ENCODE measurements at regions not wholly inside any gene's neighbourhood (a gene's known extent, or its start where the extent isn't known, plus 50 kb on each side); places are given as distances from the start of the nearest gene placed in this dataset.
"Not testable (repeated sequence)": the region's sequence is repeated elsewhere in the genome, so short reads cannot be mapped to it uniquely, and the experiment has no call there.

GRCh38 chr4:11074581-11075241 lies 354.0 kb downstream of the HS3ST1 start:
- Mint-ChIP-seq H3K9me3 (peaks cover 0 to 1% of the 10 kb centered on the region in 2 donors), H3K27me3 (ENCODE audit: low read depth) (no peaks in the 10 kb centered on the region), H3K36me3 (ENCODE audit: insufficient read depth in 2 of 2) (no peaks in the 10 kb centered on the region), H3K4me3 (no peak overlapping the region), H3K4me1 (ENCODE audit: low read depth) (no peaks in the 10 kb centered on the region), H3K27ac (no peak overlapping the region)
- ATAC-seq (replicated peaks in 1 of 2) (no peak), DNase-seq (no peak)

- Mint-ChIP-seq H3K9me3 (peaks cover 0 to 1% of the 10 kb centered on the region in 2 donors), H3K4me1 (ENCODE audit: low read depth) (no peaks in the 10 kb centered on the region), H3K27ac (no peak overlapping the region), H3K27me3 (ENCODE audit: low read depth) (no peaks in the 10 kb centered on the region), H3K36me3 (ENCODE audit: insufficient read depth in 2 of 2) (no peaks in the 10 kb centered on the region), H3K4me3 (no peak overlapping the region)
- no peak for ATAC-seq (replicated peaks in 1 of 2)
- DNase-seq, result no peak
Measured at GRCh38 chr4:11073621-11074051, 355.1 kb downstream of the HS3ST1 start.

- peaks cover 0 to 1% of the 10 kb centered on the region in 2 donors for H3K9me3 Mint-ChIP-seq
- H3K4me1 Mint-ChIP-seq (ENCODE audit: low read depth), result no peaks in the 10 kb centered on the region
- H3K36me3 Mint-ChIP-seq (ENCODE audit: insufficient read depth in 2 of 2), result no peaks in the 10 kb centered on the region
- DNase-seq, result no peak
- H3K27me3 Mint-ChIP-seq (ENCODE audit: low read depth), result no peaks in the 10 kb centered on the region
- no peak overlapping the region for H3K27ac Mint-ChIP-seq
- H3K4me3 Mint-ChIP-seq, result no peak overlapping the region
- ATAC-seq (replicated peaks in 1 of 2), result no peak
Measured at GRCh38 chr4:11072999-11073398, 355.7 kb downstream of the HS3ST1 start.

DNA sequence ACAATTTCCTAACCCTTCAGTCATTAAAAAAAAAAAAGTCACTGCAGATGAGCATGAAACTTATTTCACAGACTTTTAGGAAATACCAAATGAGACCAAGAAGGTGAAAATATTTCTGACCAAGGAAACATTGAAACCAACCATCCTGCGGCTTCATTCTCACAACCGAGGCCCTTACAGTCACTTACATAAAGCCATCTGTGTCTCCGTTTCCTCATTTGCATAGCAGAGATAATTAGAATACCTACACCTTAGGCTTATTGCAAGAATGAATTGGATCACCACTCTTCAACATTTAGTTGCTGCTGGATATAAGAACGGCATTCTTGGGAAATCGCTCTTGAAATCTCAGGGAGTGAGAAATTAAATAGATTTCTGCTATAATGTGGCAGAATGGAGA lies 356.2 kb downstream of the HS3ST1 start:
- no peaks in the 10 kb centered on the region for H3K27me3 Mint-ChIP-seq (ENCODE audit: low read depth)
- no peak overlapping the region for H3K27ac Mint-ChIP-seq
- no peaks in the 10 kb centered on the region for H3K4me1 Mint-ChIP-seq (ENCODE audit: low read depth)
- H3K9me3 Mint-ChIP-seq, result no peaks in the 10 kb centered on the region
- H3K36me3 Mint-ChIP-seq (ENCODE audit: insufficient read depth in 2 of 2), result no peaks in the 10 kb centered on the region
- DNase-seq, result no peak
- no peak overlapping the region for H3K4me3 Mint-ChIP-seq
- ATAC-seq (replicated peaks in 1 of 2), result no peak

DNA sequence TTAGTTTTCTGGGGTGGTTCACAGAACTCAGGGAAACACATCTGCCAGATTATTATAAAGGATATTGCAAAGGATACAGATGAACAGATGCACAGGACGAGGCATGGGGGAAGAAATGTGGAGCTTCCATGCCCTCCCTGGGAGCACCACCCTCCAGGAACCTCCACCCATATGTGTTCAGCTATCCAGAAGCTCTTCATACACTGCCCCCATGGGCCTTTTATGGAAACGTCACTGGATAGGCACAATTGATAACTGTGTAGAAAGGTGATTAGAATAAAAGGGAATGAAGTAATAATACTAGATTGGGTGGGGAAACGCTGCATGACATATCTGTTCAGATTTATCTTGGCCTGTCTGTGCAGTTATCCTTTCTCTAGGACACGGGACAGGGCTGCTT lies 357.9 kb downstream of the HS3ST1 start:
- Mint-ChIP-seq H3K4me3 (no peak overlapping the region), H3K27ac (no peak overlapping the region), H3K27me3 (ENCODE audit: low read depth) (no peaks in the 10 kb centered on the region), H3K4me1 (ENCODE audit: low read depth) (no peaks in the 10 kb centered on the region), H3K36me3 (ENCODE audit: insufficient read depth in 2 of 2) (peaks cover 0 to 2% of the 10 kb centered on the region in 2 donors), H3K9me3 (peaks cover 0 to 2% of the 10 kb centered on the region in 2 donors)
- DNase-seq (no peak), ATAC-seq (replicated peaks in 1 of 2) (no peak)

- Mint-ChIP-seq H3K27me3 (ENCODE audit: low read depth) (no peaks in the 10 kb centered on the region), H3K36me3 (ENCODE audit: insufficient read depth in 2 of 2) (peaks cover 0 to 2% of the 10 kb centered on the region in 2 donors), H3K4me1 (ENCODE audit: low read depth) (no peaks in the 10 kb centered on the region), H3K9me3 (peaks cover 0 to 2% of the 10 kb centered on the region in 2 donors), H3K27ac (no peak overlapping the region), H3K4me3 (no peak overlapping the region)
- DNase-seq (no peak), ATAC-seq (replicated peaks in 1 of 2) (no peak)
Measured at GRCh38 chr4:11069581-11070211, 359.0 kb downstream of the HS3ST1 start.

GRCh38 chr4:11069083-11069482 lies 359.6 kb downstream of the HS3ST1 start:
- DNase-seq, result no peak
- no peak overlapping the region for H3K4me3 Mint-ChIP-seq
- H3K27ac Mint-ChIP-seq, result no peak overlapping the region
- H3K4me1 Mint-ChIP-seq (ENCODE audit: low read depth), result no peaks in the 10 kb centered on the region
- no peaks in the 10 kb centered on the region for H3K27me3 Mint-ChIP-seq (ENCODE audit: low read depth)
- peaks cover 0 to 2% of the 10 kb centered on the region in 2 donors for H3K36me3 Mint-ChIP-seq (ENCODE audit: insufficient read depth in 2 of 2)
- peaks cover 0 to 2% of the 10 kb centered on the region in 2 donors for H3K9me3 Mint-ChIP-seq
- no peak for ATAC-seq (replicated peaks in 1 of 2)

GRCh38 chr4:11066584-11066983 lies 362.1 kb downstream of the HS3ST1 start:
- H3K4me1 Mint-ChIP-seq (ENCODE audit: low read depth); ATAC-seq (replicated peaks in 1 of 2): not testable (repeated sequence)

GRCh38 chr4:11060637-11061036 lies 368.1 kb downstream of the HS3ST1 start:
- not testable (repeated sequence) for H3K27me3 Mint-ChIP-seq (ENCODE audit: low read depth); DNase-seq; H3K4me3 Mint-ChIP-seq; H3K27ac Mint-ChIP-seq; H3K4me1 Mint-ChIP-seq (ENCODE audit: low read depth); H3K36me3 Mint-ChIP-seq (ENCODE audit: insufficient read depth in 2 of 2); ATAC-seq (replicated peaks in 1 of 2); H3K9me3 Mint-ChIP-seq

More at GRCh38 chr4:11066584-11066983, 362.1 kb downstream of the HS3ST1 start:
- H3K27me3 Mint-ChIP-seq (ENCODE audit: low read depth); DNase-seq; H3K27ac Mint-ChIP-seq; H3K9me3 Mint-ChIP-seq; H3K36me3 Mint-ChIP-seq (ENCODE audit: insufficient read depth in 2 of 2): not testable (repeated sequence)
- H3K4me3 Mint-ChIP-seq, result peak overlapping the region; percentile 23 to 63

DNA sequence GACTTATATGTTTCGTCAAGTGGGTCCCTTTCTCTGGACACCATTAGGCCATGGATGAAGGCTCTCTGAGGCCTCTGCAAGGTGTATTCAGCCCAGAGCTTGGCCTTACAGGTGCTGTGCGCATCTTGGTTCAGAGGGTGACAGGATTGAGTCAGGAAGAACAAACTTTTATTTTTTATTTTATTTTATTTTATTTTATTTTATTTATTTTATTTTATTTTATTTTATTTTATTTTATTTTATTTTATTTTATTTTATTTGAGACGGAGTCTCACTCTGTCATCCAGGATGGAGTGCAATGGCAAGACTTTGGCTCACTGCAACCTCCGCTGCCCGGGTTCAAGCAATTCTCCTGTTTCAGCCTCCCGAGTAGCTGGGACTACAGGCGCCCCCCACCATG lies 370.4 kb upstream of the CLNK start:
- H3K4me1 Mint-ChIP-seq (ENCODE audit: low read depth); H3K27me3 Mint-ChIP-seq (ENCODE audit: low read depth); H3K4me3 Mint-ChIP-seq; DNase-seq; H3K27ac Mint-ChIP-seq; ATAC-seq (replicated peaks in 1 of 2); H3K9me3 Mint-ChIP-seq; H3K36me3 Mint-ChIP-seq (ENCODE audit: insufficient read depth in 2 of 2): not testable (repeated sequence)

DNA sequence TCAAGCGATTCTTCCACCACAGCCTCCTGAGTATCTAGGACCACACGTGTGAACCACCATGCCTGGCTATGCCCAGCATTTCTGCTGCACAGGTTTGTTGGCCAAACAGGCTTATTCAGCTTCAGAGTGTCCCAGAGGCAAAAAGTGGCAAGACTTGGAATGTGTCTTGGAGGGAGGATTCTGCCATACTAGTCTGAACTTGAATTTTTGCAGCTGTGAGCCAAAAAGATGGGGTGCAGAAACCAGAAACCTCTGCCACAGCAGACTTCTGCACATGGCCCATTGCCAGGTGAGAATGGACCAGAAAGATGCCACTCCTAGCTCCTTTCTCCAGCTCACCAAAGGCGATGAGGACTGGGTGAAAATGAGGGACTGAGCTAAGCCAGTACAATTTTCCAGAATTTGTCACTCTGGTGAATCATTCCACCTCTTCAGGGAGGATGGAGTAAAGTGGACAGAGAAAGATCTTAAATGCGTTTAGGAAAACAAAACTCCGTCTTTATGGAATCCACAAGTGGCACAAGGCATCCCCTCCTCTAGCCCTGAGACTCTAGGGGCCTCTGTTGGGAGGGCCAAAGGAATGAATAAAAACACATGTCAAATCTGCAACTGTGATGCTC lies 369.1 kb upstream of the CLNK start:
- H3K4me3 Mint-ChIP-seq, result no peak overlapping the region
- no peaks in the 10 kb centered on the region for H3K27me3 Mint-ChIP-seq (ENCODE audit: low read depth)
- no peak overlapping the region for H3K27ac Mint-ChIP-seq
- no peak for ATAC-seq (replicated peaks in 1 of 2)
- DNase-seq, result no peak
- no peaks in the 10 kb centered on the region for H3K4me1 Mint-ChIP-seq (ENCODE audit: low read depth)
- H3K9me3 Mint-ChIP-seq, result peaks cover 0 to 2% of the 10 kb centered on the region in 2 donors
- H3K36me3 Mint-ChIP-seq (ENCODE audit: insufficient read depth in 2 of 2), result no peaks in the 10 kb centered on the region

DNA sequence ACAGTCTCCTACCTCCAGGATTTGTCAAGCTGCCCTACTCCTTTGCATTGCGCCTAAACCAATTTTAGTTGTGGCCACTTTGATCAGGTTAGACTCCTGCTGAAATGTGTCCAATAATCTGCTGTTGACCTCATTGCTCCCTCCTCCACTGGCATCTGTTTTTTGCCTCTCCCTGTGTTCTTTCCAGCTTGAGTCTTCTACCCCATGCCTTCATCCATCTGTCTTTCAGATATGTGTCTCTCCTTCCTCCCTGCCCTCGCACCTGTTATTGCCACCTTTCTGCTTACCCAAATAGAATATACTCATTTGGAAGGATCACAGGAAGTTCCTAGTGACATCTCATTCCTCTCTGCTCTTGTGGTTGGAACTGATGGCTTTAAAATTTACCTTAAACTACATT lies 366.6 kb upstream of the CLNK start:
- DNase-seq (no peak), ATAC-seq (replicated peaks in 1 of 2) (no peak)
- Mint-ChIP-seq H3K9me3 (peaks cover 0 to 3% of the 10 kb centered on the region in 2 donors), H3K4me3 (no peak overlapping the region), H3K27ac (no peak overlapping the region), H3K4me1 (ENCODE audit: low read depth) (no peaks in the 10 kb centered on the region), H3K27me3 (ENCODE audit: low read depth) (no peaks in the 10 kb centered on the region), H3K36me3 (ENCODE audit: insufficient read depth in 2 of 2) (no peaks in the 10 kb centered on the region)

GRCh38 chr4:11050766-11051165 lies 366.2 kb upstream of the CLNK start:
- Mint-ChIP-seq H3K4me3 (no peak overlapping the region), H3K27me3 (ENCODE audit: low read depth) (no peaks in the 10 kb centered on the region), H3K27ac (no peak overlapping the region), H3K36me3 (ENCODE audit: insufficient read depth in 2 of 2) (no peaks in the 10 kb centered on the region), H3K4me1 (ENCODE audit: low read depth) (no peaks in the 10 kb centered on the region), H3K9me3 (peaks cover 0 to 3% of the 10 kb centered on the region in 2 donors)
- ATAC-seq (replicated peaks in 1 of 2) (no peak), DNase-seq (no peak)
